GM18868 (cell line): ENCODE measurements at regions not wholly inside any gene's neighbourhood (a gene's known extent, or its start where the extent isn't known, plus 50 kb on each side); places are given as distances from the start of the nearest gene placed in this dataset.
"Not testable (repeated sequence)": the region's sequence is repeated elsewhere in the genome, so short reads cannot be mapped to it uniquely, and the experiment has no call there.

Experiments
- ATAC-seq: cut with Tn5 transposase; IDR thresholded peaks from one replicate; pipeline ENCODE4 v1.9.1; 2021; ENCODE audit warnings: mild to moderate bottlenecking, moderate library complexity; ENCODE audit not compliant: unreplicated experiment

GRCh38 chr3:94314218-94314883 is 251.5 kb downstream of the NSUN3 start:
- no peak for ATAC-seq

GRCh38 chr3:94317017-94317416 is 254.2 kb downstream of the NSUN3 start:
- no peak for ATAC-seq

- no peak for ATAC-seq
Observed at GRCh38 chr3:94323596-94323995, 260.7 kb downstream of the NSUN3 start.

- ATAC-seq = no peak
Observed at GRCh38 chr3:94331831-94332230, 269.0 kb downstream of the NSUN3 start.

GRCh38 chr3:94336046-94336753 is 273.3 kb downstream of the NSUN3 start:
- no peak for ATAC-seq

- no peak for ATAC-seq
Observed at GRCh38 chr3:94345101-94345500, 282.2 kb downstream of the NSUN3 start.

- ATAC-seq = no peak
Observed at GRCh38 chr3:94349310-94349878, 286.5 kb downstream of the NSUN3 start.

- ATAC-seq = no peak
Observed at GRCh38 chr3:94356581-94356980, 293.7 kb downstream of the NSUN3 start.

GRCh38 chr3:94359996-94360395 is 297.1 kb downstream of the NSUN3 start:
- no peak for ATAC-seq

GRCh38 chr3:94360987-94361386 is 298.1 kb downstream of the NSUN3 start:
- no peak for ATAC-seq

GRCh38 chr3:94362393-94362792 is 299.5 kb downstream of the NSUN3 start:
- ATAC-seq = no peak

- ATAC-seq = no peak
Observed at GRCh38 chr3:94365006-94365405, 302.1 kb downstream of the NSUN3 start.

GRCh38 chr3:94372026-94372425 is 309.2 kb downstream of the NSUN3 start:
- ATAC-seq = no peak

- no peak for ATAC-seq
Observed at GRCh38 chr3:94373456-94373855, 310.6 kb downstream of the NSUN3 start.

GRCh38 chr3:94374439-94375161 is 311.7 kb downstream of the NSUN3 start:
- no peak for ATAC-seq

GRCh38 chr3:94377123-94377696 is 314.3 kb downstream of the NSUN3 start:
- not testable (repeated sequence) for ATAC-seq

GRCh38 chr3:94377863-94378262 is 315.0 kb downstream of the NSUN3 start:
- not testable (repeated sequence) for ATAC-seq

GRCh38 chr3:94378322-94378721 is 315.5 kb downstream of the NSUN3 start:
- no peak for ATAC-seq

GRCh38 chr3:94379264-94379663 is 316.4 kb downstream of the NSUN3 start:
- no peak for ATAC-seq

- no peak for ATAC-seq
Observed at GRCh38 chr3:94394885-94395284, 332.0 kb downstream of the NSUN3 start.

- ATAC-seq = no peak
Observed at GRCh38 chr3:94395851-94396250, 333.0 kb downstream of the NSUN3 start.
